ENCODE measurements at regions not wholly inside any gene's neighbourhood (a gene's known extent, or its start where the extent isn't known, plus 50 kb on each side); places are given as distances from the start of the nearest gene placed in this dataset.

- no peak overlapping the region for H3K4me3 ChIP-seq
Measured at GRCh38 chr10:25707976-25708671, 225.9 kb upstream of the MYO3A start.

GRCh38 chr10:25713894-25714240 lies 220.2 kb upstream of the MYO3A start:
- Histone ChIP-seq H3K27ac (no peak overlapping the region), H3K36me3 (no peaks in the 10 kb centered on the region), H3K9me3 (no peaks in the 10 kb centered on the region), H3K4me1 (ENCODE audit: insufficient read depth) (no peaks in the 10 kb centered on the region), H3K4me3 (no peak overlapping the region), H3K27me3 (no peaks in the 10 kb centered on the region)
- TF ChIP-seq POLR2A (IDR thresholded peaks at IDR 0.05) (no peak), EP300 (IDR thresholded peaks at IDR 0.05) (no peak), CTCF (IDR thresholded peaks at IDR 0.05) (no peak)
- no peak for DNase-seq
- intact Hi-C loops (cut with DNase I): no loop called here
- WGBS, 3 donors: 66 to 78% (median 71%) methylated on average over 3 of the region's 3 CpGs

More at GRCh38 chr10:25707976-25708671, 225.9 kb upstream of the MYO3A start:
- Histone ChIP-seq H3K9me3 (no peaks in the 10 kb centered on the region), H3K36me3 (no peaks in the 10 kb centered on the region), H3K27me3 (no peaks in the 10 kb centered on the region), H3K4me1 (ENCODE audit: insufficient read depth) (no peaks in the 10 kb centered on the region), H3K27ac (no peak overlapping the region)
- DNase-seq: no peak
- 70 to 72% (median 71%) methylated on average over 8 of the region's 8 CpGs for WGBS, 3 donors
- TF ChIP-seq POLR2A (IDR thresholded peaks at IDR 0.05) (no peak), CTCF (IDR thresholded peaks at IDR 0.05) (no peak), EP300 (IDR thresholded peaks at IDR 0.05) (no peak)
- intact Hi-C loops (cut with DNase I): no loop called here

- no peak for DNase-seq
- H3K27me3 ChIP-seq: no peaks in the 10 kb centered on the region
- H3K4me1 ChIP-seq (ENCODE audit: insufficient read depth): no peaks in the 10 kb centered on the region
- 73 to 83% (median 78%) methylated on average over 1 of the region's 1 CpG for WGBS, 3 donors
- H3K4me3 ChIP-seq: no peak overlapping the region
- no peak for TF ChIP-seq CTCF (IDR thresholded peaks at IDR 0.05)
- TF ChIP-seq POLR2A (IDR thresholded peaks at IDR 0.05): no peak
- TF ChIP-seq EP300 (IDR thresholded peaks at IDR 0.05): no peak
- H3K36me3 ChIP-seq: no peaks in the 10 kb centered on the region
- no peak overlapping the region for H3K27ac ChIP-seq
- H3K9me3 ChIP-seq: no peaks in the 10 kb centered on the region
- intact Hi-C loops (cut with DNase I): no loop called here
Measured at GRCh38 chr10:25724241-25724640, 209.8 kb upstream of the MYO3A start.

GRCh38 chr10:25725917-25726716 lies 207.9 kb upstream of the MYO3A start:
- WGBS, 3 donors: 9 to 15% (median 11%) methylated on average over 6 of the region's 6 CpGs
- no peak for TF ChIP-seq EP300 (IDR thresholded peaks at IDR 0.05)
- TF ChIP-seq POLR2A (IDR thresholded peaks at IDR 0.05): no peak
- no peak for TF ChIP-seq CTCF (IDR thresholded peaks at IDR 0.05)
- DNase-seq: no peak

More at GRCh38 chr10:25725917-25726716, 207.9 kb upstream of the MYO3A start:
- Histone ChIP-seq H3K27ac (no peak overlapping the region), H3K9me3 (no peaks in the 10 kb centered on the region), H3K4me1 (ENCODE audit: insufficient read depth) (no peaks in the 10 kb centered on the region), H3K4me3 (no peak overlapping the region), H3K36me3 (no peaks in the 10 kb centered on the region), H3K27me3 (no peaks in the 10 kb centered on the region)
- intact Hi-C loops (cut with DNase I): no loop called here
